ENCODE measurements at regions not wholly inside any gene's neighbourhood (a gene's known extent, or its start where the extent isn't known, plus 50 kb on each side); places are given as distances from the start of the nearest gene placed in this dataset.

DNA sequence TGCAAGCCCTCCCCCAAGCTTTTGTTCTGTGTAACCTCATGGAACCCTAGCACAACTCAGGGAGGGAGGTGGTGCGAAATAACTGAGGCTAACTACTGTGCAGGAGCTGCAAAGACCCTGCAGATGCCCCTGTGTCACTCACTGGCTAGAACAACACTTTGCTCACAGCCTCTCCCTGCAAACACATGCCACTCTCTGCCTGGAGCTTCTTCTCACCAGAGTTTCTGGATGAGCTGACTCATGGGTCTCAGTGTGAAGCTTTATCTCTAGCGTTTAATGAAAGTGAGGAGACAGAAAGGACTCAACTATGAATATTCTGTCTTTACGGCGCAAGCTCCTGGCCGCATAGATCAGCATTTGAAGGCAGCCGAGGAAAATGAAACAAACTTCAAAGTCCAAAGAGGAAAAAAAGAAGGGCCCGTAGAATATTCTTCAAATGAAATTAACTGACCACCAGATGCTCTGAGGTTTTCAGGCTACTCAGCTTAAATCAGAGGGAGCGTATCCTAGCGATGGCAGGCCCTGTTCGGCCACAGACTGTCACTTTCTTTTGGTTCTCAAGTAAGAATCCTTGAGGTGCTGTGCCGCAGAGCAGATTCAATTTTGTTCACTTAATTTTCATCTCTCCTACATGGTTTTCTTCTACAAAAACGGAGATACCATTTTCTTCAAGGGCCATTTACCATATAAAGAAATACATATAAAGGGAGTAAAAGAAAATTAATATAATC lies 77.7 kb upstream of the TAS2R1 start:
- no peaks in the 10 kb centered on the region for H3K79me2 ChIP-seq (ENCODE audit: insufficient read depth, low read length)
- Mint-ChIP-seq H3K36me3 (ENCODE audit: insufficient read depth in 1 of 3, low read depth in 3 of 3) (no peaks in the 10 kb centered on the region), H3K4me1 (peaks cover 2 to 7% of the 10 kb centered on the region in 2 experiments; a peak in 2 of 4 replicates), H3K9me3 (no peaks in the 10 kb centered on the region; a peak in 1 of 5 replicates), H3K4me3 (no peak overlapping the region), H3K27me3 (ENCODE audit: low read depth) (no peaks in the 10 kb centered on the region; the same call in 1 of the 2 replicates), H3K27ac (peak overlapping the region in 1 of 3 experiments; percentile 41; a peak in 1 of 7 replicates)
- H2BK12ac ChIP-seq (ENCODE audit: insufficient read length, low read depth, low read length): no peak overlapping the region
- WGBS (ENCODE audit: extremely low coverage, insufficient read length, low lambda C conversion rate): no CpG with 5 or more reads among the region's 12 CpGs
- no peaks in the 10 kb centered on the region for H3K79me1 ChIP-seq (ENCODE audit: insufficient read depth, low read depth, low read length, poor library complexity, severe bottlenecking)
- H3T11ph ChIP-seq (ENCODE audit: low read length): no peak overlapping the region
- no peak overlapping the region for H4K5ac ChIP-seq (ENCODE audit: insufficient read length, low read depth, low read length)
- H4K8ac ChIP-seq (replicated peaks; ENCODE audit: insufficient read length, low read depth, low read length): no peak overlapping the region
- H3K14ac ChIP-seq (ENCODE audit: insufficient read depth, low read length): no peak overlapping the region
- H3K27ac ChIP-seq (ENCODE audit: insufficient read length, low read depth, low read length): no peak overlapping the region
- no peak overlapping the region for H2AFZ ChIP-seq (ENCODE audit: low read length)
- H3K56ac ChIP-seq (ENCODE audit: insufficient read length, low read depth, low read length): no peak overlapping the region
- H2BK5ac ChIP-seq (ENCODE audit: insufficient read length, low read length): no peak overlapping the region
- TF ChIP-seq, protein P1, sequence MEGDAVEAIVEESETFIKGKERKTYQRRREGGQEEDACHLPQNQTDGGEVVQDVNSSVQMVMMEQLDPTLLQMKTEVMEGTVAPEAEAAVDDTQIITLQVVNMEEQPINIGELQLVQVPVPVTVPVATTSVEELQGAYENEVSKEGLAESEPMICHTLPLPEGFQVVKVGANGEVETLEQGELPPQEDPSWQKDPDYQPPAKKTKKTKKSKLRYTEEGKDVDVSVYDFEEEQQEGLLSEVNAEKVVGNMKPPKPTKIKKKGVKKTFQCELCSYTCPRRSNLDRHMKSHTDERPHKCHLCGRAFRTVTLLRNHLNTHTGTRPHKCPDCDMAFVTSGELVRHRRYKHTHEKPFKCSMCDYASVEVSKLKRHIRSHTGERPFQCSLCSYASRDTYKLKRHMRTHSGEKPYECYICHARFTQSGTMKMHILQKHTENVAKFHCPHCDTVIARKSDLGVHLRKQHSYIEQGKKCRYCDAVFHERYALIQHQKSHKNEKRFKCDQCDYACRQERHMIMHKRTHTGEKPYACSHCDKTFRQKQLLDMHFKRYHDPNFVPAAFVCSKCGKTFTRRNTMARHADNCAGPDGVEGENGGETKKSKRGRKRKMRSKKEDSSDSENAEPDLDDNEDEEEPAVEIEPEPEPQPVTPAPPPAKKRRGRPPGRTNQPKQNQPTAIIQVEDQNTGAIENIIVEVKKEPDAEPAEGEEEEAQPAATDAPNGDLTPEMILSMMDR (conservative IDR thresholded peaks at IDR 0.05): no peak
- DNase-seq: no peak
- no peak overlapping the region for H3K9ac ChIP-seq (ENCODE audit: extremely low read depth, insufficient read length, low read length)
- no peak overlapping the region for H2AK5ac ChIP-seq (ENCODE audit: insufficient read length, low read length)
- no peak overlapping the region for H3K4me2 ChIP-seq (ENCODE audit: insufficient read depth, insufficient read length, low read length)
- H3K23ac ChIP-seq (ENCODE audit: insufficient read length, low read depth, low read length): no peak overlapping the region
- H3K4me1 ChIP-seq (ENCODE audit: insufficient read depth, low read length): peaks cover 4% of the 10 kb centered on the region; the same call in 1 of the 2 replicates
- no peaks in the 10 kb centered on the region for H3K23me2 ChIP-seq (ENCODE audit: insufficient read length, low read depth, low read length, poor library complexity, severe bottlenecking)
- no peaks in the 10 kb centered on the region for H3K9me3 ChIP-seq (ENCODE audit: control insufficient read depth, low read depth, low read length)
- H2BK20ac ChIP-seq (ENCODE audit: low read depth, low read length, poor library complexity, severe bottlenecking): no peak overlapping the region
- H4K20me1 ChIP-seq (ENCODE audit: control insufficient read depth, insufficient read depth, insufficient read length): no peaks in the 10 kb centered on the region
- H3K4ac ChIP-seq (ENCODE audit: low read depth, low read length): no peak overlapping the region
- H3K27me3 ChIP-seq (ENCODE audit: insufficient read depth, low read length): no peaks in the 10 kb centered on the region
- no peak overlapping the region for H2BK120ac ChIP-seq (ENCODE audit: low read depth, low read length, poor library complexity, severe bottlenecking)
- no peak overlapping the region for H3K18ac ChIP-seq (ENCODE audit: insufficient read length, low read depth, low read length)
- H2BK15ac ChIP-seq (ENCODE audit: low read depth, low read length): no peak overlapping the region
- H4K91ac ChIP-seq (ENCODE audit: insufficient read length, low read depth, low read length): no peak overlapping the region
